ENCODE measurements at regions not wholly inside any gene's neighbourhood (a gene's known extent, or its start where the extent isn't known, plus 50 kb on each side); places are given as distances from the start of the nearest gene placed in this dataset.
"Not testable (repeated sequence)": the region's sequence is repeated elsewhere in the genome, so short reads cannot be mapped to it uniquely, and the experiment has no call there.

GRCh38 chr16:50497592-50497991, 50.6 kb upstream of the NKD1 start:
- ATAC-seq = no peak
- no peak for DNase-seq
- intact Hi-C loops (cut with DNase I, micrococcal nuclease) = no loop called here

GRCh38 chr16:50496990-50497389, 51.2 kb upstream of the NKD1 start:
- ATAC-seq = no peak
- intact Hi-C loops (cut with DNase I, micrococcal nuclease) = no loop called here

GRCh38 chr16:50495673-50496072, 52.5 kb upstream of the NKD1 start:
- ATAC-seq = no peak
- DNase-seq = no peak
- intact Hi-C loops (cut with DNase I, micrococcal nuclease) = no loop called here

More at GRCh38 chr16:50496990-50497389, 51.2 kb upstream of the NKD1 start:
- no peak for DNase-seq

- DNase-seq (no peak), ATAC-seq (no peak)
- intact Hi-C loops (cut with DNase I, micrococcal nuclease) = no loop called here
Measured at GRCh38 chr16:50494501-50495491, 53.4 kb upstream of the NKD1 start.

- DNase-seq = no peak
- no peak for ATAC-seq
- intact Hi-C loops (cut with DNase I, micrococcal nuclease) = no loop called here
Measured at GRCh38 chr16:50491516-50491915, 56.7 kb upstream of the NKD1 start.

- ATAC-seq = no peak
- DNase-seq = no peak
- intact Hi-C loops (cut with DNase I, micrococcal nuclease) = no loop called here
Measured at GRCh38 chr16:50490828-50491227, 57.4 kb upstream of the NKD1 start.

- ATAC-seq (no peak), DNase-seq (no peak)
- intact Hi-C loops (cut with DNase I, micrococcal nuclease) = no loop called here
Measured at GRCh38 chr16:50489182-50489581, 59.0 kb upstream of the NKD1 start.

- intact Hi-C loops (cut with DNase I, micrococcal nuclease) = no loop called here
- no peak for DNase-seq
- ATAC-seq = no peak
Measured at GRCh38 chr16:50487528-50487927, 60.7 kb upstream of the NKD1 start.

GRCh38 chr16:50486162-50486561, 62.0 kb upstream of the NKD1 start:
- intact Hi-C loops (cut with DNase I, micrococcal nuclease); DNase-seq; ATAC-seq: not testable (repeated sequence)

GRCh38 chr16:50485232-50485631, 63.0 kb upstream of the NKD1 start:
- intact Hi-C loops (cut with DNase I, micrococcal nuclease) = no loop called here
- ATAC-seq (no peak), DNase-seq (no peak)

- no peak for DNase-seq
- intact Hi-C loops (cut with DNase I, micrococcal nuclease) = no loop called here
- no peak for ATAC-seq
Measured at GRCh38 chr16:50482271-50482670, 65.9 kb upstream of the NKD1 start.

- intact Hi-C loops (cut with DNase I, micrococcal nuclease) = no loop called here
- no peak for ATAC-seq
- DNase-seq = no peak
Measured at GRCh38 chr16:50480206-50480605, 68.0 kb upstream of the NKD1 start.

- DNase-seq (no peak), ATAC-seq (no peak)
- intact Hi-C loops (cut with DNase I, micrococcal nuclease) = no loop called here
Measured at GRCh38 chr16:50479771-50480170, 68.4 kb upstream of the NKD1 start.

GRCh38 chr16:50478773-50479149, 69.4 kb upstream of the NKD1 start:
- ATAC-seq (peak; percentile 87), DNase-seq (peak in 1 of 2 donors; percentile 33)
- intact Hi-C loops (cut with DNase I, micrococcal nuclease) = no loop called here

- intact Hi-C loops (cut with DNase I, micrococcal nuclease) = no loop called here
- ATAC-seq (peak; percentile 59), DNase-seq (no peak)
Measured at GRCh38 chr16:50478075-50478772, 70.0 kb upstream of the NKD1 start.

GRCh38 chr16:50476486-50477255, 71.5 kb upstream of the NKD1 start:
- intact Hi-C loops (cut with DNase I, micrococcal nuclease) = no loop called here
- ATAC-seq (no peak), DNase-seq (no peak)

- no peak for DNase-seq
- no peak for ATAC-seq
- intact Hi-C loops (cut with DNase I, micrococcal nuclease) = no loop called here
Measured at GRCh38 chr16:50475170-50475569, 73.0 kb upstream of the NKD1 start.

GRCh38 chr16:50474138-50474537, 74.1 kb upstream of the NKD1 start:
- intact Hi-C loops (cut with DNase I, micrococcal nuclease) = no loop called here
- DNase-seq (no peak), ATAC-seq (peak; percentile 37)

GRCh38 chr16:50473356-50473945, 74.7 kb upstream of the NKD1 start:
- intact Hi-C loops (cut with DNase I, micrococcal nuclease) = no loop called here
- ATAC-seq (no peak), DNase-seq (no peak)
